Amniotic epithelial cell (primary cell): ENCODE measurements at regions not wholly inside any gene's neighbourhood (a gene's known extent, or its start where the extent isn't known, plus 50 kb on each side); places are given as distances from the start of the nearest gene placed in this dataset.
"Not testable (repeated sequence)": the region's sequence is repeated elsewhere in the genome, so short reads cannot be mapped to it uniquely, and the experiment has no call there.

Source experiments
- DNase-seq: peaks from one replicate; pipeline ENCODE4 v3.0.0-alpha.2; 2010; ENCODE audit warnings: low read depth

DNA sequence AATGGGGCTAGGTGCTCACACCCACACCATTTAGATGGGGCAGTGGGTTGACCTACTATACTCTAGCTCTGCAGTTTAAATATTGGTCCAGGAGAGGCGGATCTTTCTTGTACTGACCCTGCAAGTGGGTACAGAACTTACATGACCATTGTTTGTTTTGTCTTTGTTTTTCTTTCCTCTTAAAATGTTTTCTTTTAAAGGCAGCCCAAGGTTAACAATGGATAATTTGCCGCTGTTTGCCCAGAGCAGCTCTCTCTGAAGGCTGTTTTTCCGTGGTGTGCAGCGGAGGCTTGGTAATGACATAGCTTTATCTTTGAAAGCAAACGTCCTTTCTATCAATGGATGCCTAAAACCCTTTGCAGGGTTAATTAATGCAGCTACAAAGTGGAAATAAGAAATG lies 133.3 kb upstream of the MEX3C start:
- DNase-seq, result no peak

DNA sequence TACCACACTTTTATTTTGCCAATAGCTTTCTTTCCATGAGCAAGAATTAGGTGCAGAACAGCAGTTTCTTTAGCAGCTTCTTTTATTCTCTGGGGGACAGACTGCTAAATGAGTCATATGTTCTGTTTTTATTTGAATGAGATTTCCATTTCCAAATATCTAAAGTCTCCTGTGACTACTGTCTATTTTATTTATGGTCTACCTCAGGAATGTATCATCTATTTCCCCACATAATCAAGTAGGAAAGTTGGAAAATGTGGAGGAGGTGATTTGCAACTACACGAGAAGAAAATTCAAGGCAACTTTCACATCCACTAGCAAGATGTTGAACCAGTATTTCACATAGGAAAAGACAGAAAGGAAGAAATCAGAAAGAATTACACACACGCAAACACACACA lies 139.9 kb upstream of the MEX3C start:
- peak; percentile 63 for DNase-seq

GRCh38 chr18:51339856-51340255 lies 142.4 kb upstream of the MEX3C start:
- peak; percentile 48 for DNase-seq

- DNase-seq, result no peak
Measured at GRCh38 chr18:51340332-51340731, 142.9 kb upstream of the MEX3C start.

GRCh38 chr18:51342815-51343214 lies 145.3 kb upstream of the MEX3C start:
- DNase-seq, result peak; percentile 82

DNA sequence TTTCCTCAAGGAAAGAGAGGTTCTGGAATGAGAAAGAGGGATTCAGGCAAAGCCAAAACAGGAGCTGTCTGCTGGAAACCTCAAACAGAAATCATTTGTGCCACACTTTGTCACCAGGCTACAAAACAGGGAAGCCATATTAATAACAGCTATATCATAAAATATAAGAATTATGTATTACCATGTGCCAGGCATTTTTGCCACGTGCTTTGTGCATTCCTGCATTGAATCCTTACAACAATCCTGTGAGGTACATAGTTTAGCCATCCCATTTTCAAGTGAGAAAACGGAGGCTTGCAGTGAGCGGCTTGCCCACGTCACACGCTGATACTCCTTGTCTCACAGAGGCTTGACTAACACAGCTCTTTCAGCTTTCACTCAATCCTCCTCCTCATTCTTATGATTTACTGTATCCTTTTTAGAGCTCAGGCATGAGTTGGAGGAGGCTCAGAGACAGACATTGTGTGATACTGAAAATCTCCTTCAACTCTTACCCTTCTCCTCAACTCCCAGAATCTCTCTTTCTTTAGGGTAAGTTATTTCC lies 148.4 kb upstream of the MEX3C start:
- no peak for DNase-seq

GRCh38 chr18:51346404-51346803 lies 148.9 kb upstream of the MEX3C start:
- no peak for DNase-seq

DNA sequence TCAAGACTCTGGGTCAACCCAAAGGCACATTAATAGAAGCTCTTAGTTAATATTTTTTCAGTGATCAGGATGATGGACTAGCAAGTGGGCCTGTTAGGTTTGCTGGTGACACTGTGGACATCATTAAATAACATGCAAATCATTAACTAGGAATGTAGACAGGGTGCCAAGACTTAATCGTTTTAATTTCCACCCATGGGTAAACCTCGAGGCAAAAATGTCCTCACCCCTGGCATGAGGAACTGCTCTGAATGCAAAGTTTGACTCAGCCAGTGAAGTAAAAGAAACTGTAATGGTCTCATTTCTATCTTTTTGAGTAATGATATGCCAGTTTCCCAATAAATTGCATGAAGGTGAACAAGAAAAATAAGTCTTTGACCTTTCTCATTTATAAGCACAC lies 152.6 kb upstream of the MEX3C start:
- no peak for DNase-seq

- no peak for DNase-seq
Measured at GRCh38 chr18:51355841-51356240, 158.4 kb upstream of the MEX3C start.

GRCh38 chr18:51360301-51360700 lies 162.8 kb upstream of the MEX3C start:
- DNase-seq, result not testable (repeated sequence)

DNA sequence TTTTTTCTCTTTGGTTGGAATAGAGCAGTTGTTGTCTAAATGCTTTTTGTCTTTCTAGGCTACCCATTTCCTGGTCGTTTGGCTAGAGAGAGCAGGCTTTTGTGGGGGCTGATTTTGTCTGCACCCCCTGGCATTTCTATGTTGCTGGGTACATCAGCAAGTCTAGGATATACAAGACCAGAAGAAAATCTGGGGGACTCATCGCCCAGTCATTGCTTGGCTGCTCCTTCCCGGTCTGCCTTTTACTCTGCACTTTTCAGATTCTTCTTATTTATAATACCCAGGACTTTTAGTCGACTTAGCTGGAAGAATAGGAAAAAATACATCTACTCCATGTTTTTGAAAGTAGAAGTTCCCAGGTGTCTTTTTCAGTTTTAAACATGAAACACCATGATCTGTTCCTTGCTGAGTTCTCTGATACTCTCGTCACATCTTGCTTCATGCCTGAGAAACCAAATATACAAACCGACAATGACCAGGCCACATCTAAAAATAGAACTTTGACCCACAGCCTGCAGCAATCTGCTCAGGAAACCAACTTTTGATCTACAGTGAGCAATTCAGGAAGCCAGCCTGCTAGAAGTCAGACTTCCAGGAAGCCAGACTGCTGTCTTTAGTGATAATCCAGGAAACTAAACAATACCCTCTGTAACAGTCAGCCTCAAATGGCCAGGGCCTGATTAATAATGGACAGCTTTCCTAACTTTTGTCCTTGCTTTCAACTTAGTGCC lies 163.8 kb upstream of the MEX3C start:
- DNase-seq, result peak; percentile 52

GRCh38 chr18:51363384-51363783 lies 165.9 kb upstream of the MEX3C start:
- no peak for DNase-seq

DNA sequence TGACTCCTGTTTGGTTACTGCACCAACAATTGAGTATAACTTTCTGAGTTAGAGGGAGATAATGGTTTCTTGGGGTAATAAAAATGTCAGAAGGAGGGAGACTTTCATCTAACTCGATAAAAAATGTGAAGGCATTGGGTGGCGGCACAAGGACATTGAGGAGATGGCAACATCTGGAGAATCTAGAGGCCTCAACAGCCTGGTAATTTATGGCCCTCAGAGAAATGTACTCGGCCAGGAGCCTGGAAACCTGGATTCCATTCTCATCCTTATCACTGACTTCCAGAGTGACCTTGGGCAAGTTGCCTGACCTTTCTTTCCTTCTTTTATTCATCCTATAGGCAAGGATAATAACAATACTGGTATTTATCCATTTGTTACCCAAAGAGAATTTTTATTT lies 173.5 kb upstream of the MEX3C start:
- DNase-seq, result no peak

DNA sequence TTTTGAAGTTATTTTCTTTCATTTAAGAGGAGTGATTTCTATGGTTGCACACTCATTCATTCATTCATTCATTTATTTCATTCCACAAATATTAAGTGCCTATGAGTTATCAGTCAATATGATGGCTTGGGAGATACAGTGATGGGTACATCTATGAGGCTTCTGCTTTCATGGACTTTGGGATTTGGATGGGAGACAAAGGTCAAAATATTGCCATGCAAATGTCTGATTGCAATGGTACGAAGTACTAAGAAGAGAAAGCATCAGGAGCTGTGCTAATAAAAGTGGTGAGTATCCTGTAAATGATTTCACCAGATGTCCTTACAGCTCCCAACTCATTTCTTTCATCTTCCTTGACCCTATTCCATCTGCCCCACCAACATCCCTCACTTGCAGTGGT lies 174.4 kb upstream of the MEX3C start:
- DNase-seq, result no peak

DNA sequence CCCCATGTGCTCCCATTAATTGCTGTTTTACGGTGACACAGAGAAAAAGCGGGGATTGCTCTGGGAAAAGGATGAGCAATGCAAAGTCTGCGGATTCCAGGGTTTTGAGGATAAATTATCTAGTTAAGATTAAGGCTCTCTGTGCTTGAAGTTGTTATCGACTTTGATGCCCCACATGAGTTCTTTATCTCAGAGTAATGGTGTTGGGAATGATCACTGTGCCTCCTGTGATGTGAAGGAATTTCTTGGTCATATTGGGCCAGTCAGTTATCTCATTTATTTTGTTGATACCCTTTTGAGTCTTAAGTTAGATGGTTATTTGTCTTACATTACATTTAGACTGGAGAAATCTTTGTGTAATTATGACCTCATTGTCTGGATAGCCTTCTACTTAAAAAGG lies 184.6 kb upstream of the MEX3C start:
- peak; percentile 77 for DNase-seq

DNA sequence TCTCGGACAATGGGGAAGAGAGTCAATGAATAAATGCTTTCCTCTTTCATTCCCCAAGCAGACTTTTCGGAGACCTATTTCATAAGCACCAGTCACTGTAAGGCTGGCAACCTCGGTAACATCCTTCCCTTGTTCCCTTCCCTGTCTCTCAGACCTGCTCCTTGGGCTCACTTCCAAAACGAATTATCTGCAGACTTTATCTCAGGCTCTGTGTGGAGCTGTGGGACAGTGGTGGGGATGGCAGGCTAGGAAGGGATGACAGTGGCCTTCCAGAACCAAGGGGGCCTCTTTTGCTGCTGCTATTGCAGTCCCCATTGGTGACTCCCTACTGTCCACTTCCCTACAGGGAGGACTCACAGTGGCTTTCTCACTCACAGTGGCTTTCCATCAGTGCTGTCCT lies 185.6 kb upstream of the MEX3C start:
- DNase-seq, result no peak

DNA sequence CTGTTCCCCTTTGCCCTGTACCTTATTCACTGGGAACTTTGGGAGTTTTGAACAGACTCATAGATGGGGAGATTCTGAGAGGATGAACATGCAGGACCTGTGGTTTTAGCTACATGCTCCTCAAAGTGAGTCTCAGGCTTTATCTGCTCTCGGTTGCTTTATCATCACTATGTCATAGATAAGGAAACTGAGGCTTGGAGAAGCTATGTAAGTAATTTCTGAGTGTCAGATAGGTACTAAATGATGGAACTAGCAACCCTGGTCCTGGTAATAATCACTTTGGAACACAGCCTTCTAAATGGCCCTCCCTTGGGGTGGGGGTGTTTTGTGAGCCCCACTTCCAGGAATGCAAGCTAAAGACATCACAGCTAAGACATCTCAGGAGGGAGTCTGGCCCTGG lies 186.2 kb upstream of the MEX3C start:
- DNase-seq, result peak; percentile 77

DNA sequence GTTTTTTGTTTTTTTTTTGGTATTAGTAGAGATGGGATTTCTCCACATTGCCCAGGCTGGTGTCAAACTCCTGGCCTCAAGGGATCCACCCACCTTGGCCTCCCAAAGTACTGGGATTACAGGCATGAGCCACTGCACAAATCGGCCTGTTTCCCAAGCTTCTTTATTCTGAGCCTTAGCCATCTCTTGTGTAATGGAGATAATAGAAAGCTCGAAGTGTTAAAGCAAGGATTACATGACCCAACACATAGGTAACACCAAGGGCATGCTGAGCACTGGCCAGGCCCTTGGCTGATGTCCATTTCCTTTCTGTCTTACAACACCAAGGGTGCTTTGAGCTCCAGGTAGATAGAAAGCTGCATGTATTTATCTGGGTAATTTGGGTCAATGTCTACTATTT lies 187.8 kb upstream of the MEX3C start:
- peak; percentile 52 for DNase-seq

DNA sequence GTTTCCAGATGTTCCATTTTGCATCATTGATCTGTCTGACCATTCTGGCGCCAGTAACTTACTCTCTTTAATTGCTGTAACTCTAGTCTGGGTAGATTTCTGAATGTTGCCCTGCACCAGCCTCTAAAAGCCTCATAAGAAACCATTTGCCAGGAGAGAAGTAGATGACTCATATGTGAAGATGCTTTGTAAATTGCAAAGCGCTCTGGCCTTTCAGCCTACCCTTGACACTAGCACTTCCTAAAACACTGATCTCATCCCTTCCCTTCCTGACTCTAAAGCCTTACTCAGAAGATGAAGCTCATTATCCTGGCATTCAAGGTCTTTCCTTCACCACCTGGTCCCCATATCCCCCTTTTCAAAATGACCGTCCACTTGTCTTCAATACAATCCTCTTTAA lies 193.2 kb upstream of the MEX3C start:
- DNase-seq, result peak; percentile 58

GRCh38 chr18:51391215-51391614 lies 193.7 kb upstream of the MEX3C start:
- DNase-seq, result no peak

DNA sequence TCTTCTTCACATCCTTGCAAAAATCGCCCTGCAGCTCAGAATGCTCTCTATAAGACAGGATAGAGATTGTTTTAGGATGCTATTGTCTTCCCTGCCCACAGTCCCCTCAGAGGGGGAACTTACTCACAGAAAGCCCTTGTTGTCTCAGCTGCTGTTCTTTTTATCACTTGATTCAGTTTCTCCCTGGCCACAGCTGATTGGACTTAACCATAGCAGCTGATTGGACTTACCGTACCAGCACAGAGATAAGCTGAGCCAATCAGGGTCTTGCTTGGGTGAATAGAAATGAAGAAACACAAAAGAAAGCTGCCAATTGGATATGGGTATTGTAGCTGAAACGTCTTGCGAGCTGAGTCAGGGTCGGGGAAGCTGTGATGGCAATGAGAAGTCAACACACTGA lies 194.2 kb upstream of the MEX3C start:
- no peak for DNase-seq

DNA sequence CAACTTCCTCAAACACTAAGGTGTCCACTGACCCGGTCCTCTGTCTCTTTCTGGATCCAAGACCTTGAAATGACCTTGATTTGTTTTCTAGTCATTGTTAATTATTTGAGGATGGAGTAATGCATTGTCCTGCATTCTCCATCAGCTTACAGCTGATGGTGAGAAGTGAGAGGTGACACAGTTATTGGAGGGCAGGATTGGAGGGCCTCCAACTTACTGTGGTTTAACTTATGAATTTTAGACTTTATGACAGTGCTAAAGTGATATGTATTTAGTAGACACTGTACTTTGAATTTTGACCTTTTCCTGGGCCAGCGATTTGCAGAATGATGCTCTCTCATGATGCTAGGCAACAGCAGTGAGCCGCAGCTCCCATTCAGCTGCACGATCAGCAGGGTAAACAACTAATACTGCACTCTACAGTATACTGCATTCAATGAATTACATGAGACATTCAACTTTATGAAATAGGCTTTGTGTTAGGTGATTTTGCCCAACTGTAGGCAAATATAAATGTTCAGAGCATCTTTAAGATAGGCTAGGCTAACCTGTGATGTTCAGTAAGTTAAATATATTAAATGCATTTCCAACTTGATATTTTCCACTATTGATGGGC lies 200.0 kb upstream of the MEX3C start:
- no peak for DNase-seq

GRCh38 chr18:51398104-51398503 lies 200.6 kb upstream of the MEX3C start:
- peak; percentile 69 for DNase-seq
